HG02973 (cell line): ENCODE measurements at regions not wholly inside any gene's neighbourhood (a gene's known extent, or its start where the extent isn't known, plus 50 kb on each side); places are given as distances from the start of the nearest gene placed in this dataset.

Experiments used
- ATAC-seq: cut with Tn5 transposase; IDR thresholded peaks from one replicate; pipeline ENCODE4 v1.9.1; 2021; ENCODE audit warnings: moderate library complexity; ENCODE audit not compliant: unreplicated experiment

DNA sequence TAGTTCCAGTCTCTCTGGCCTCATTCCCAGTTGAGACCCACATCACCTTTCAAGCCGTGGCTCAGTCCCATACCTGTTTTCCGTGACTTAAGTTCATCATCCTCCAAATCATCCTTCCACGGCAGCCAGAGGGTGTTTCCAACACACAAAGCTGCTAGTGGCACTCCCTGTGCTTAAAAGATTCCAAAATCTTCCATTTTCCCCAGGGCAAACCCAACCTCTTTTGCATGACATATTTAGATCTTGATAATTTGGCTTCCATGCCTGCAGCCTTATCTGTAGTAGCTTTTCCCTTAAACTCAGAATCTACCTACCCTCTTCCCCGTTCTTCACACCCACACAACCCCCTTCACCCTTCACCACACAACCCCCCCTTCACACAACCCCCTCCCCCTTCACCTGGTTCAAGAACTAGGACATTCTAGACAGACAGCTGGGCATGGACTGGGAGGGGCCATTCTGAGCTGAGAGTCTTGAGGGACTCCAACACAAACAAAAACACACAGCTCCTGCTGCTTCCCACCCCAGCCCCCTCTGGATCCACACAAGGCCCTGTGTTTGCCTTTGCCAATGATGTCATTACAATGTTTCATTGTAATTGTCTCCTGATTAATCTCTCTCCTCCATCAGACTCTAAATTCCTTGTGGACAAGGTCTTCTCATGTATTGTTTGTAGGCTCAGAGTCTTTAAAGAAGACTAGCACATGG lies 268.2 kb downstream of the SH3GL2 start:
- no peak for ATAC-seq

DNA sequence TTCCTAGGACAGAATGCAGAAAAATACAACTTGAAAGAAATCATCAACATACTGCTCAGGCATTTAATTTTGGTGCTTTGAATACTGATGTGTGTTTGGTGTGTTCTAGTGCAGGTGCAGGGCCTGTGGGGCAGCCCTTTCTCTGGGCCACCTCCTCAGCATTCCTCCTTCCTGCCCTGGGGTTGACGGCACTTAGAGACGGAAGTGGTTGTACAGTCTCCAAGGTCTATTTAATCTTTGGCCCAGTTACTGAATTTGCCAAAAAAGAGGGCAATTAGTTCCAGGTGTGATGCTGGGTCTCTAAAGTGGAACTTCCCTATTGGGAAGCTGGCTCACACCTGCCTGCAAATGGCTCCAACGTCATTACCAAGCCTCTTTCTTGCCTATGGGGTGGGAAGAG lies 269.0 kb downstream of the SH3GL2 start:
- no peak for ATAC-seq

DNA sequence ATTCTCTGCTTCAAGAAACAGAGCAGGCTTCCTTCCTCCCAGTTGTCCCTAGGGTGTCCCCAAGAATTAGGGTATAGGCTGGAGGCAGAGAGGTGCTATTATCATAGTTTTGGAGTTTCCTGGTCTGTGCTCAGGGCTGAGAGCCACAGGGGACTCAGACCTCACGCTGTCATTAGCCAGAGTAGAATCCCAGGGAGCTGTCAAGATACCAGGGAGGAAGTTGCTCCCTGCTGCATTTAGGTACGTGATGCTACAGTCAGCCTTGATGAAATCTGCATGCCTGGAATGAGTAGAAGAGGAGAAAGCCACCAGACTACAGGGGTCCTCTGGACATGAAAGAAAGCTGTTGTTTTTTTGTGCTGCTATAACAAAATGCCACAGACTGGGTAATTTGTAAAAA lies 273.2 kb downstream of the SH3GL2 start:
- no peak for ATAC-seq

DNA sequence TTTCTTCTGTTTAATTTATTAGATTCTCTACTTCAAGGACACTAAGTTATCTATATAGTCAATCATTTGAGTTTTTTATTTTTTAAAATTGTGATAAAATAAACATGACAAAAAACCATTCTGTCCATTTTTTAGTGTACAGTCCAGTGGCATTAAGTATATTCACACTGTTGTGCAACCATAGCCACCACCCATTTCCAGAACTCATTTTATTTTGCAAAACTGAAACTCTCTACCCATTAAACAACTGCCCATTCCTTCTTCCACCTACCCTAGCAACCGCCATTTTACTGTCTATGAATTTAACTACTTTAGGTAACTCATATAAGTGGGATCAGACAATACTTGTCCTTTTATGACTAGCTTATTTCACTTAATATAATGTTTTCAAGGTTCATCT lies 275.6 kb downstream of the SH3GL2 start:
- ATAC-seq, result no peak

DNA sequence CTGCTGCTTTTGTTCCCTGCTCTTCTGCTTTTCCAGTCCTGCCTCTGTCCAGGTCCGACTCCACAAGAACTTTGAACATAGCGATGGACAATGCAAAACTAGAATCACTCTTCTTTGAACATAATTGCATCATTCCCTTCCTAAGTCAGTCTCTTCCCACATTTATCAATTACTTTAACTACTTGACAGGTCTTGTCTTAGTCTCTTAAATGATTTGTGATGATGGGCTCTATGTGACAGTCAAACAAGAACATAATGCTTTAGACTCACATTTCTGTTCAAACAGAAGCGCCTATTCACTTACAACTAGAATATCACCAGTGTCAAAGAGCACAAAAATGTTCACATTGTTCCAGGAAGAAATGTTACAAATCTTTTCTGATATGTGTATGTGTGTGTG lies 278.1 kb downstream of the SH3GL2 start:
- ATAC-seq, result no peak

DNA sequence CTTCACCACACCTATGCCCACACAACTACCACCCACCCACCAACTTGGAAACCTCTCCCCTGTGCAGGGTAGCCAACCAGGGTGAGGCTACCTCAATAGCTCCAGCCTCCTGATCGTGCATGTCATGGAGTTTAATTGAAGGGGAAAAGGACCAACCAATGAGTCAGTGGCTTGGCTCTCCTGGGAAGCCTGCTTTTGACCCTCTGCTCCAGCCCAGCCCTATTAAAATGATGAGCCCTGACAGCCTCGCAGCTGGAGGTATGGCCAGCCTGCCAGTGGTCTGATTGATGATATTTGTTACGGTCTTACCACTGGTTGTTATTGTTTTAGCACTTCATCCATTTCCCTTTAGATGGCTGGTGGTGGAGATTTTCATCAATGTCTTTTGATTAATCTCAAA lies 280.4 kb downstream of the SH3GL2 start:
- no peak for ATAC-seq

DNA sequence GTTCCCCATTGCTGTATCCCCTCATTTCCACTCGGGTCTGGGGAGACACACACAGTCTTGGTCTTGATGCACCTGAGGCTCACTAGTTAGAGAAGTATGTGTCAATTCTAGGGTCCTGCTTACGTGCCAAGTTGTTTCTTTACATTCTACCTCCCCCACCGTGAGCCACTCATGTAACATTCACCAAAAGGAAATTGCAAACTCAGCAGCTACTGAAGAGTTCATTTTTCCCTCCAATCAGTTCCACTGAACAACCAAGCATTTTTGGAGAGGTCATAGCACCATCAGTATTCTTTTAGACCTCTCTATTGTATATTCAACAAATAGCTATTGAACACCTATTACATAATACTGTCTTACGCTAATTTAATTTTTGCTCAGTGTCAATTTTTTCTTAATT lies 281.1 kb downstream of the SH3GL2 start:
- ATAC-seq, result no peak

DNA sequence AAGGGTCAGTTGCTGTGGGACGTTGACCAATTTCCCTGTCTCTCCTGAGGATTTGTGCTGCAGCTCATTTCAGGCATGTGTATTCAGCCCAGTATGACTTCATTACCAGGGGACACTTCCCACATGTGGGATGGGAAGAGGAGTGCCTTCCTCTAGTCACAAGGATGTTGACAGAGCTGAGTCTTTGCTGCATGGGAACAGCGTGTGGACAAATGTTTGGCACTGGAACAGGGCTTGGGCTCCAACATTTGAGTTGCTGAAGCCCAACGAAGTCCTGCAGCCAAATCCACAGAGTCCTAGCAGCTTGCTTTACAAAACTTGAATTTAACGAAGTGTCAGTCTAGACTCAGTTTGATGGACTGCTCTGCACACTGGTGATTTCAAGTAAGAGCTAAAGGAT lies 283.2 kb downstream of the SH3GL2 start:
- ATAC-seq, result no peak

DNA sequence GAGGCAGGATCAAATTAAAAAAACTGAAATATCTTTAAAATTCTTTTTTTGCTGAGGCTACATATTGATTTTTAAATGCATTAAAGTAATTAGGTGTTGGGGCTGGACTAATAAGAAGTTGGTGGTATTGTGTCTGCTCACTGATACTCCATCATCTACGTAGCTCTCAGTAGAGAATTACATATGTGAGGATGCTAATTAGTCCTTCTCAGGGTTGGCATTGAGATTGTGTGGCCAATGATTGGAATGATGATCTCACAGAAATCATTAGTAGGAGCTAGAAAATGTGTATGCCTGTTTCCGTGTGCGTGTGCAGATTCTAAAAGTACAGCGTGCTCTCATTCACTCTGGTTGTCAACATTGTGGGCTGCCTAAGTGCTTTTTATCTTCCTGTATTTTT lies 283.8 kb downstream of the SH3GL2 start:
- no peak for ATAC-seq

DNA sequence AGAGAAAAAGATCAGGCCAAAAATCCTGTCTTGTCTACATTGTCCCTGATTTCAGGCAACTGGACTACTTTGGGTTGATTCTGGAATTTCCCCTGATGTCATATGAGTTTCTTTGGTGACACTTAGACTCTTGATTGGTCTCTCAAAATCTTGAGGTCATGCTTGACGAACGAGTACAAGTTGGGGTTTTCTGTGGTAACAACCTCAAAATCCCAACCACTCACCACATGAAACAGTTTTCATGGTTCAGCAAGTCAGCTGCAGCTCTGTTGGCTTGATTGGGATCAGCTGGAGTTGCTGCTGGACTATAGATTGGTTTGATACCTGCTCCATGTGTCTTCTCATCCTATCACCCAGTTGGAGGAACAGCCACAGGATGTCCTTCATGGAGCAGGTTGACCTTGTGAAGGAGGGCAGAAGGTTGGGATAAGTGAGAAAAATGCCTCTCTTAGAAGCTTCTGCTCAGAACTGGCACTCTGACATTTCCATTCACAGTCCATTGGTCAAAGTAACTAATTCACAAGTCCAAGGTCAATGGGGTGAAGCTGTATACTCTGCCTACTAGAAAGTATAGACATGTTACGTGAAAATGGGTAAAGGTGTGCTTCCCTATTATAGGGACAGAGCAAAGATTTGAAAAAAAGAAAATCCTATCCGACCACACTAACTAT lies 284.5 kb downstream of the SH3GL2 start:
- peak; percentile 84 for ATAC-seq

DNA sequence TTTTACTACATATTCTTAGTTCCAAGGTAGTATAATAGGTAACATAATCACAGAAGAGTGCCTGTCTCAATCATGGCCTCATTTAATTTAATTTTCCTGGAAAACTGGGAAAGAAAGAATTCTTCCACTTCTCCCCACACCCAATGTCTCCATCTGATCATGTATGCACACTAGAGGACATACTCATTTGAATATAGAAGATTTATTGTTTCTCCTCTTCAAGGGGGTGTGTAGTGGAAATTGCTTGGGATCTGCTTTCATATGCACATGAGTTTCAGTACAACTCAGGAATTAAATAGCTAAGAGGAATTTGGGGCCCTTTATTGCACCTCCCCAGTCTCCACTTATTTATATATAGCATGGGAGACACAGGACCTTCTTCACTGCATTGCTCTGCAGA lies 285.1 kb downstream of the SH3GL2 start:
- no peak for ATAC-seq

DNA sequence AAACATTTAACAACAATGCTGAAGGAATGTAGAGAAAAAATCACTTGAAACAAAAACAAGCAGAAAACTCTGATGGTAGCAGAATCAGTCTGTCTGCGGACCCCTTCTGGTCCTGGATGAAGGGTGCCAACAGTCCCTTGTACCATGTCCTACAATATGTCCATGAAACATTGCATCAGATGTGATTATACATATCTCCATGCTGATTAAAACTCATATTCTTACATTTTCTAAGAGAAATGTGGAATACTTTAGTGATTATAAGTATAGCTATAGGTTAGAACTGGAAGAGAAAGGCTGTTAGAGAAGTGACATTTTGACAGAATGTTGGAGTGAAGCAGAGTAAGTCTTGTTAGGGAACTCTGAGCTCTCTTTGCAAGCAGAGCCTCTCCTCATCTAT lies 286.1 kb downstream of the SH3GL2 start:
- ATAC-seq, result no peak

DNA sequence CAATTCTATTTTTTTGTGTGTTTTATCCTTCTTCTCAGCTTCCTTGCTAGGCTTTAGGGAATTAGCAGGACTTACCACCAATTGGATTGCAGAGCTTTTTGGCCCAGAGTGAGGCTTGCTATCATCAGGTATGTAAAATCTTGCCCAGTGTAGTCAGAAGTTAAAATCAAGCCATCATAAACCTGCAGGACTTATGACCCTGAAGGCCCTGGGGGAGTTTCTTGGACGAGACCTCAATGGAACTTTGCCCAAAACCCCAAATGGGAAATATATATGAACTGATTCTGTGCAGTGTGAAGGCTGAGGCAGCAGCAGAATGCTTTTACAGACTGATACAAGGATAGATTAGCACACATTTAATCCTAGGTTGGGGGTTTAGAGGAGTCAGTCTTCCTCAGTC lies 287.0 kb downstream of the SH3GL2 start:
- no peak for ATAC-seq

DNA sequence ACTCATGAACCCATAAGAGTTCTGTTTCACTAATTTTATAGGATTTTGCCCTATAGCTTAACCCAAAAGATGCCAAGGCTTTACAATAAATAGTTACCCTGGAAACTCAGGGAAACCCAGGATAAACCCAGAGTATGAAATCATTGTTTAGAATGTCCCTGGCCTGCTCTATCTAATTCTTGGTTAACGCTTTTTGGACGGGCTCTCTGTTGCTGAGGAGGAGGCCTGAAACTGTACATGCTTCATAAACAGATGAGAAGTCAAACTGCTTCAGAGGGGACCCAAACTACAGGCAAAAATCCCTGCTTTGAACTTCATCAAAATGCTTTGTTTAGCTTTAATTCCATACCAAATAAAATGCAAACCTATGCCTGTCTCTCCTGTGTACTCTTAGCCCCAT lies 291.9 kb downstream of the SH3GL2 start:
- no peak for ATAC-seq

DNA sequence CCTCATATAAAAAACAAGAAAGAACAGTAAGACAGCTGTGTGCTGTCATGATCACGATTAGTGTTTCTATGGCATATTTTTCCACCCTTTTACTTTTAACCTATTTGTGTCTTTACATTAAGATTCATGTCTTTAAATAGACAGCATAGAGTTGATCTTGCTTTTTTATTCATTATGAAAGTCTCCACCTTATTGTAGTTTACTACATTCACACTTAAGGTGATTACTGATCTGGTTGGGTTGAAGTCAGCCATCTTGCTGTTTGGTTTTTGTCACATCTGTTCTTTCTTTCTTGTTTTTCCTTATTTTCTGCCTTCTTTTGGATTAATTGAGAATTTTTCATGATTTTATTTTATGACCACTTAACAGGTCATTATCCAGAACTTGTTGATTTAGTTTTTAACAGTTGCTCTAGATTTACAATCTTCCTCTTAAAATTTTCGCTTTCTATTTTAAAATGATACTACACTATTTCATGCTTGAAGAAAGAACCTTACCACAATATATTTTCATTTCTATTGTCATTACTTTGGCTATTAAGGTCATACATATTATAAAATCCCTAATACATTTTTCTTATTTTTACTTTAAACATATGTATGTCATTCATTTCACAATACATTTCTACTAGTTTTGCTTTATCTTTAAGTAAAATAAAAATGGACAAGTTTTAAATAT lies 292.5 kb downstream of the SH3GL2 start:
- no peak for ATAC-seq

DNA sequence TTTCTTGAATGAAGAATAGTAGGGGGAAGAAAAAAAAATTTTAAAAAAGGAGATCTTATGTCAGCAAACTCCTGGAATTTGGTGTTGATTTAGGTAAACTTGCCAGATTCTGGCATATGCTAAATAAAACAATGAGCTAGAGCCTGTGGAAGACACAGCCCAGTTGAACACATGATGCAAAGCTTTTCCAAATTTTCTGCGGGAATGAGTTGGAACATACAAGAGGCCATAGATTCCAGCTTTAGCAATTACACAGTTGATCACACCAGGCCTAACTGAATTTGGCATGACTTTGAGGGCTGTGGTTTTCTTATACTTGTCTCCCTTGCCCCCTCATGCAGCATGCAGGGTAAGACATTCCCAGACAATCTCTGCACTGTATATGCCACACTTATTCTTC lies 297.0 kb downstream of the SH3GL2 start:
- ATAC-seq, result no peak

DNA sequence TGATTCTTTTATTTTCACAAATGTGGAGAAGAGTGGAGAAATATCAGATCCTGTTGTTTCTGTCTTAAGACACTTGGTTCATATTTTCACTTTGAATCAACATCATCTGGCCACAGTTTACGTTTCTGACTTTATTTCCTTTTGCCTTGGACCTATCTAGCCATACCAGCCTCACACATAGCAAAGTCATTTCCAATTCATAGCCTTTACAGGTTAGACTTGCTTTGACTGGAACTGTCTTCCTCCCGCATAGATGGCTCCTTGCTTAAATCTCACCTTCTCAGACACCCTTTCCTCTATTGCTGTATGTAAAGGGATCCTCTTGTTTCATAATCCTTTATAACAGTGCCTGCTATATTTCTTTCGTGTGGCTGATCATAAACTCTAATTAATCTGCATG lies 297.8 kb downstream of the SH3GL2 start:
- no peak for ATAC-seq

DNA sequence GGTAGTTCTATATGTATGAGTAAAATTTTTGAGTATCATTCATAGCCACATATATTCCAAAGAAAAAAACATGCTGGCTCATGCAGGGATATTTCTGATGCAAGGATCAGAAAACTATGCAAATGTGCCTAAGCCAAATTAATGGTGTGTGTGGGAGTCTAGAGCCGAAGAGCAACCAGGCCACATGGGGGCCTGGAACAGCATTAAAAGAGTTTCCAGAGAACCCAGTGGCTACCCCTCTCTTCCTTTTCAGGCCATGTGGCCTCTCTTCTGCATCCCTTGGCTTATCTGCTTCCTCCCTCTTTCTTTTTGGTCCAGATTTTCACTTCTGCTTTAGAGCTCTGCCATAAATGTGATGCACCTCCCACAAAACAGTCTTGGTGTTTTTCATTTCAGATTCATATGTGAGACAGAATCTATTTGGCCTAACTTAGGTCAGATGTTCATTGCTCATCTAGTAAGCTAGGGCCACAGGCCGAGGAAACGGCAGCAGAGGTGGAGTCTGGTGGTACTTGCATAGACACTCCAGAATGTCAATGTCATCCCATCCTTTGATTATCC lies 300.0 kb downstream of the SH3GL2 start:
- ATAC-seq, result no peak

DNA sequence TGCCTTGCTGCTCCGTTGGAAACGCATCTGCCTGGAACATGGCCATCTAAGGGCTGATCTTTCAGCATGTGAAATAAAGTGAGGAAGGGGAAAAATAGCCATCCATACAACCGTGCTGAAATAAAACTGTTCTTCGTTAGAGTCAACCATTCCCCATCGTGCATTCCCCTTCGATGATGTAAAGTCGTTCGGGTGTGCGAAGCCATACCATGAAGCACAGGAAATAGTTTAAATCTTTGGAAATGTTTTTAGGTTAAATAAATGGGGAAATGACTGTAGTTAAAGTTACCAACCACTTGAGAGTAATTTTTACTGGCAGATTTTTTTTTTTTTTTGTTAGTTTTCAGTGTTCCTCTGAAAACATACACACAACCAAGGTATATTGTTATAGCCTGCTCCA lies 302.5 kb downstream of the SH3GL2 start:
- no peak for ATAC-seq

DNA sequence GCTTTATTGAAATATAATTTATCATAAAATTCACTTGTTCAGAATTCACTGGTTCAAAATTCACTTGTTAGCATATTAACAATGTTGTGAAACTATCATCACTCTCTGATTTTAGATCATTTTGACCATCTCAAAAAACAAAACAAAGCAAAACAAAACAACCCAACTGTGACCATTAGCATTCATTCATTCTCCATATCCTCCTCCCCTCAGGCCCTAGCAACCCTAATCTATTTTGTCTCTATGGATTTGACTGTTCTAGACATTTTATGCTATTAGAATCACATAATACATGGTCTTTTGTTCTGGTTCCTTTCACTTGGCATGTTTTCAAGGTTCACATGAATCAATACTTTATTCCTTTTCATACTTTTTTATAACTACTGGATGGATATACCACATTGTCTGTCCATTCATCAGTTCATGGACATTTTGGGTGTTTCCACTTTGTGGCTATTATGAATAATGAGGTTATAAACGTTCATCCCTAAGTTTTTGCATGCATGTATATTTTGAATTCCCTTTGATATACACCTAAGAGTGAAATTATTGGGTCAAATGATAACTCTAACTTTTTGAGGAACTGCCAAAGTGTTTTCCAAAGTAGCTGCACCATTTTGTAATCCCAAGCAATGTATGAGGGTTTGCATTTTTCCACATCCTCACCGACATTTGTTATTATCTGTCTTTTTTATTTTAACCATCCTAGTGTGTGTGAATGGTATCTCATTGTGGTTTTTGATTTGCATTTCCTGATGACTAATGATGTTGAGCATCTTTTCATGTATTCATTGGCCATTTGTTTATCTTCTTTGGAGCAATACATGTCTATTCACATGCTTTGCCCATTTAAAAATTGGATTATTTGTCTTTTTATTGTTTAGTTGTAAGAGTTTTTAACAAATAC lies 304.1 kb downstream of the SH3GL2 start:
- no peak for ATAC-seq

DNA sequence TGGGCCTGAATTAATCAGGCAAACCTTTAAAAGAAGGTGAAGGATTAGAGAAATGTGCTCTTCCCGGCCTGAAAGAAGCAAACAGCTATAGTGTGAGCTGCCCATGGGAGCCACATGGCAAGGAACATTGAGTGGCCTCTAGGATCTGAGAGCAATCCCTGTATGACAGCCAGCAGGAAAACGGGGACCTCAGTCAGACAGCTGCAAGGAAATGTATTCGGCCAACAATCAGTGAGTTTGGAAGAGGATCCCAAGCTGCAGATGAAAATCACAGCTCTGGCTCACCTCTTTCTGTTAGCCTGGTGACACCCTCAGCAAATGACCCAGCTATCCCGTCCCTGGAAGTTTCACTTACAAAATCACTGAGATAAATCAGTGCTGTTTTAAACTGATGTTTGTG lies 309.2 kb downstream of the SH3GL2 start:
- ATAC-seq, result no peak
